PFSK-1 (cell line): ENCODE measurements at regions not wholly inside any gene's neighbourhood (a gene's known extent, or its start where the extent isn't known, plus 50 kb on each side); places are given as distances from the start of the nearest gene placed in this dataset.

Source experiments
- FOXP2 ChIP-seq: optimal IDR thresholded peaks from 2 replicates; pipeline ENCODE3; 2011; ENCODE audit warnings: borderline replicate concordance, control low read depth, inconsistent platforms; ENCODE audit not compliant: insufficient read depth; ENCODE audit errors: extremely low read length, extremely low read depth
- POLR2AphosphoS5 ChIP-seq: IDR thresholded peaks from 2 replicates; pipeline ENCODE4 v1.6.1; 2012; ENCODE audit warnings: low read depth, mild to moderate bottlenecking, control low read depth, low read length, moderate library complexity
- SIN3A ChIP-seq: IDR thresholded peaks from 2 replicates; pipeline ENCODE4 v1.6.1; 2012; ENCODE audit warnings: mild to moderate bottlenecking, low read length, moderate library complexity, borderline replicate concordance; ENCODE audit not compliant: insufficient read depth
- TAF1 ChIP-seq: IDR thresholded peaks from 2 replicates; pipeline ENCODE4 v1.6.1; 2012; ENCODE audit warnings: low read length, control low read depth, borderline replicate concordance; ENCODE audit not compliant: insufficient read depth
- TF ChIP-seq, protein P1 (sequence below), 2 experiments: IDR thresholded peaks; 2 replicates each; pipeline versions ENCODE4 v1.6.1 to v1.8.0; 2011 to 2012; ENCODE audit warnings: low read depth in 2 of 2, low read length in 2 of 2, control low read depth in 1 of 2, inconsistent platforms in 1 of 2, mild to moderate bottlenecking in 1 of 2, moderate library complexity in 1 of 2; ENCODE audit not compliant: insufficient read depth in 1 of 2

DNA sequence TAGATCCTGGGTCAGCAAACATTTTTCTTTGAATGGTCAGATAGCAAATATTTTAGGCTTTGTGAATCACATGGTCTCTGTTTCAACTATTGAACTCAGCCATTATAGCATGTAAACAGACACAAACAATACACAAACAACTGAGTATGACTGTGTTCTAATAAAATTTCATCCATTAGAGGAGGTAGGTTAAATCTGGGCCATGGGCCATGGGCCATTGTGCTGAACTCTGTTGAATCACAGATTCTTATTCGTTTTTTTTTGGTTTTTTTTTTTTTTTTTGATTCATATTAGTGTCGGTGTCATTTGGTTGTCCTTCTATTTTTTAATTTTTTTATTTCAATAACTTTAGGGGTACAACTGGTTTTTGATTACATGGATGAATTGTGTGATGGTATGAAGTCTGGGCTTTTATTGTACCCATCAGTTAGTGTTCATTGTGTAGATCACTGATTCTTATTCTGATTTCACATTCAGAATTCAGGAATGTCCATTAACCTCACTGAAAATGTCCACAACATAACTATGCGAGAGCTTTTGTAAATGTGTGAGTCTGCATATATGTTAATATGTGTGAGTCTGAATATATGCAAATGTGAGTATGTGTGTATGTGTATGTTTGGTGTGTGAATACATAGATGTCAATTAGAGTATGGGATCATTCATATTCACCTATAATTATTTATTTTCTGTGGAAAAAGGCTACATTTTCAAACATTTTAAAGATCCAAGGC, 443.7 kb upstream of the GRM3 start:
- TF ChIP-seq SIN3A (no peak), FOXP2 (no peak), TAF1 (no peak), POLR2AphosphoS5 (no peak)
- TF ChIP-seq, protein P1, sequence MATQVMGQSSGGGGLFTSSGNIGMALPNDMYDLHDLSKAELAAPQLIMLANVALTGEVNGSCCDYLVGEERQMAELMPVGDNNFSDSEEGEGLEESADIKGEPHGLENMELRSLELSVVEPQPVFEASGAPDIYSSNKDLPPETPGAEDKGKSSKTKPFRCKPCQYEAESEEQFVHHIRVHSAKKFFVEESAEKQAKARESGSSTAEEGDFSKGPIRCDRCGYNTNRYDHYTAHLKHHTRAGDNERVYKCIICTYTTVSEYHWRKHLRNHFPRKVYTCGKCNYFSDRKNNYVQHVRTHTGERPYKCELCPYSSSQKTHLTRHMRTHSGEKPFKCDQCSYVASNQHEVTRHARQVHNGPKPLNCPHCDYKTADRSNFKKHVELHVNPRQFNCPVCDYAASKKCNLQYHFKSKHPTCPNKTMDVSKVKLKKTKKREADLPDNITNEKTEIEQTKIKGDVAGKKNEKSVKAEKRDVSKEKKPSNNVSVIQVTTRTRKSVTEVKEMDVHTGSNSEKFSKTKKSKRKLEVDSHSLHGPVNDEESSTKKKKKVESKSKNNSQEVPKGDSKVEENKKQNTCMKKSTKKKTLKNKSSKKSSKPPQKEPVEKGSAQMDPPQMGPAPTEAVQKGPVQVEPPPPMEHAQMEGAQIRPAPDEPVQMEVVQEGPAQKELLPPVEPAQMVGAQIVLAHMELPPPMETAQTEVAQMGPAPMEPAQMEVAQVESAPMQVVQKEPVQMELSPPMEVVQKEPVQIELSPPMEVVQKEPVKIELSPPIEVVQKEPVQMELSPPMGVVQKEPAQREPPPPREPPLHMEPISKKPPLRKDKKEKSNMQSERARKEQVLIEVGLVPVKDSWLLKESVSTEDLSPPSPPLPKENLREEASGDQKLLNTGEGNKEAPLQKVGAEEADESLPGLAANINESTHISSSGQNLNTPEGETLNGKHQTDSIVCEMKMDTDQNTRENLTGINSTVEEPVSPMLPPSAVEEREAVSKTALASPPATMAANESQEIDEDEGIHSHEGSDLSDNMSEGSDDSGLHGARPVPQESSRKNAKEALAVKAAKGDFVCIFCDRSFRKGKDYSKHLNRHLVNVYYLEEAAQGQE (IDR thresholded peaks at IDR 0.05; ENCODE audit: insufficient read depth in 1 of 2, low read depth in 2 of 2, low read length in 2 of 2), result no peak

DNA sequence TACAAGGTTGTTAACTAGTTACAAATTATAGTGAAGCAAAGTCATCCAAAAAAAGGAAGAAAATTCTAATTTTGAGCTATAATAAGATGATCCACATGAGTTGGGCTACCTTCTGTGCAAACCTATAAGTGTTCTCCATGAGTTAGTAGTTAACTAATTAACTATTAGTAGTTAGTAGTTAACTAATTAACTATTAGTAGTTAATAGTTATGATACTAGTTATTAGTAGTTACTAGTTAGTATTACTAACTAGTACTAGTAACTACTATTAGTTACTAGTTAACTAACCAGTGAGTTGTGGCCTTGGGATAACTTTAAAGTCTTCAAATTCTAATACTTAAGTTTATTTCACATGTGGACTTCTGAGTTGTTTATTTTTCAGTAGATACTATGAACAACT, 453.4 kb upstream of the GRM3 start:
- TF ChIP-seq, protein P1 (IDR thresholded peaks at IDR 0.05; ENCODE audit: insufficient read depth in 1 of 2, low read depth in 2 of 2, low read length in 2 of 2), result no peak
- no peak for TF ChIP-seq POLR2AphosphoS5

DNA sequence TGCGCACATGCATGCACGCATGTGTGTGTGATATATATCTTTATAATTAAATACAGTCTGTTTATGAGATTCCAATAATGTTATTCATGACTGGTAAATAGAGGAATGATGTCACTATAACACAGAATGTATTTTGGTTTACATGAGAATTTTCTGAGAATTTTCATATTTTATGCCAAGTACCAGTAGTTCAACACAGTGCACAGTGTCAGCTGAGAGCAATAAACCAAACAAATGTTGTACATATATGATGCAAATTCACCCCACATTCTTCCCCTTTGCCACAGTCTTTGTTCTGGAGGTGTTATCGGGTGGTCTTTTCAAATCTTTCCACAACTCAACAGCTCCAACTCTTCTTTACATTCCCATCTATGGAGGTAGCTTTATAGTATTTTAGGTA, 462.2 kb upstream of the GRM3 start:
- no peak for TF ChIP-seq FOXP2
- no peak for TF ChIP-seq POLR2AphosphoS5
- TF ChIP-seq SIN3A, result no peak
- TF ChIP-seq TAF1, result no peak
- TF ChIP-seq, protein P1 (IDR thresholded peaks at IDR 0.05; ENCODE audit: insufficient read depth in 1 of 2, low read depth in 2 of 2, low read length in 2 of 2), result no peak

DNA sequence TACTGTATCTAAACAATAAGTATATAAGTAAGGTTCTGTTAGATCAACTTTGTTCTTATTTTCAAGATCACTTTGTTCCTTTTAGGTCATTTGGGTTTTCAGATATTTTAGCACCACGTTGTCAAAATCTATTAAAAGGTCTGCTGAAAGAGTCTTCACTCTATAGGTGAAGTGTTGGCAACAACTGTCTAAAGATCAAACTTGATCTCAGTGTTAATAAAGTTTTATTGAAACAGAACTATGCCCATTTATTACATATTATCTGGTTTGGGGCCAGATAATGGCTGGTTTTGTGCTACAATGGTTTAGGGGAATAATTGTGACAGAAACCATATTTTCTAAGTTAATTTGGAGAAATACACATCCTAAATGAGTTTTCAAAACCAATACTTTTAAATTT, 478.9 kb upstream of the GRM3 start:
- TF ChIP-seq SIN3A (no peak), TAF1 (no peak), FOXP2 (no peak), POLR2AphosphoS5 (no peak)
- TF ChIP-seq, protein P1 (IDR thresholded peaks at IDR 0.05; ENCODE audit: insufficient read depth in 1 of 2, low read depth in 2 of 2, low read length in 2 of 2), result no peak

DNA sequence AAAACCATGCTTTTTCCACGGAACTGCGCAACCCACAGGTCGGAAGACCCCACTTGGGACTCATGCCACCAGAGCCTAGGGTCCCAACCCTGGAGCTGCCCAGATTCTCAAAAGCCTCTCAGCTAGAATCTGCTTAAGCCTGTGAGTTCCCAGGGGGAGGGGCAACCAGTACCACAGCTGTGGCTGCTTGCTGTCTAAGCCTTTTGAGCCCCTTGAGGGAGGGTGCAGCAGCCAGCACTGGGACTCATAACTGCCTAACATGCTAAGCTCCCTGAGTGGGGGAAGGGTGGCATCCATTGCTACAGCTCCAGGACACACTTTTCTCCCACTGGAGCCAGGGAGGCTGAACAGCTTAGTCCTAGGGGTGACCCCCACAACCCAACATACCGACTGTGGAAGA, 485.6 kb upstream of the GRM3 start:
- TF ChIP-seq POLR2AphosphoS5 (no peak), TAF1 (no peak), FOXP2 (no peak)
